Dedifferentiated amniotic fluid mesenchymal stem cell (primary cell): ENCODE measurements at regions not wholly inside any gene's neighbourhood (a gene's known extent, or its start where the extent isn't known, plus 50 kb on each side); places are given as distances from the start of the nearest gene placed in this dataset.
"Not testable (repeated sequence)": the region's sequence is repeated elsewhere in the genome, so short reads cannot be mapped to it uniquely, and the experiment has no call there.

Experiments used
- DNase-seq: peaks from one replicate; pipeline ENCODE4 v3.0.0-alpha.2; 2016; ENCODE audit errors: extremely low spot score

DNA sequence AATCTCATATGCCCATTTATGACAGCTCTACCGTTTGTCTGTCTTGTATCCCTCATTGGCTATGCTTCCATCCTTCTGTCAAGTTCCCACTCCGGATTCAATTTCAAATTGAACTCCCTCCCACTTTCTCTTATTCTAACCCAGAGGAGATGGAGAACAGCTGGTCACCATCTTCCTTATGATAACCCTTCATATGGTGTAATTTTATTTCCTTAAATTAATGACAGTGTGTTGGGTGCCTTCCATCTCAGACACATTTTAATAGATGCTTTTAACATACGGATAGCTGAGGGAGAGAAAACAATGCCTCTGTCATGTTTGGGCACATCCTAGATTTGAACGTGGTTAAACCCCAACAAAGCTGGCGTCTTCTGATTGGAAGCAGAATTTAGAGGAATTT lies 103.0 kb upstream of the PLXNA2 start:
- DNase-seq = no peak

DNA sequence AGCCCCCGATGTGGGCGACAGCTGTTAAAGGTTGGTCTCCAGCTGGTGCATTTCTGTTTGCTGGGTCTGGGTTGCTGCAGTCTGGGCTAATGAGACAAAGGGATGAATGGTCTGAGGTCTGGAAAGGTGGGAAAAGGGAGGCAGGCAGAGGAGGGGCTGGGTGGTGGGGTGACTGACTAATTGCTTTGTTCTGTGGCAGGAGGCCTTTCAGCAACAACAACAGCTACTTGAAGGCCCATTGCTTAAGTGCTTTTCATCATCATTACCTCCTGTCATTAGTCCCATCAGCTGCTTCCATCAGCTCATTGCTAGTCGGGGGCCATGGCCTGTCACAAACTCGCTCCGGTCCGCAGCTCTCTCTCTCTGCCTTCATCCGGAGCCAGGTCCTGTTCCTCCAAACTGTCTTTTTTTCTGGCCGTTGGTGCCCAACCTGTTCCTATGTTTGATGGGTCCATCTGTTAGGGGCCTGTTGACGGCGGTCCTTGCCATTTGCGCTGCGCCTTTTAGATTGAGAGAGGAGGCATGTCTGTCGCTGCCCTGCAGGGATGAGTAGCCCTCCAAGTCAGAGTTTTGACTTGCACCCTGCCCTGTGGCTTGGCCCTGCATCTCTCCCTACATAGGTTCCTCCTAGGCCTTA lies 105.6 kb upstream of the PLXNA2 start:
- no peak for DNase-seq

GRCh38 chr1:208350815-208351214 lies 106.6 kb upstream of the PLXNA2 start:
- no peak for DNase-seq

- no peak for DNase-seq
Observed at GRCh38 chr1:208351838-208352237, 107.7 kb upstream of the PLXNA2 start.

- DNase-seq = not testable (repeated sequence)
Observed at GRCh38 chr1:208353797-208354196, 109.6 kb upstream of the PLXNA2 start.

DNA sequence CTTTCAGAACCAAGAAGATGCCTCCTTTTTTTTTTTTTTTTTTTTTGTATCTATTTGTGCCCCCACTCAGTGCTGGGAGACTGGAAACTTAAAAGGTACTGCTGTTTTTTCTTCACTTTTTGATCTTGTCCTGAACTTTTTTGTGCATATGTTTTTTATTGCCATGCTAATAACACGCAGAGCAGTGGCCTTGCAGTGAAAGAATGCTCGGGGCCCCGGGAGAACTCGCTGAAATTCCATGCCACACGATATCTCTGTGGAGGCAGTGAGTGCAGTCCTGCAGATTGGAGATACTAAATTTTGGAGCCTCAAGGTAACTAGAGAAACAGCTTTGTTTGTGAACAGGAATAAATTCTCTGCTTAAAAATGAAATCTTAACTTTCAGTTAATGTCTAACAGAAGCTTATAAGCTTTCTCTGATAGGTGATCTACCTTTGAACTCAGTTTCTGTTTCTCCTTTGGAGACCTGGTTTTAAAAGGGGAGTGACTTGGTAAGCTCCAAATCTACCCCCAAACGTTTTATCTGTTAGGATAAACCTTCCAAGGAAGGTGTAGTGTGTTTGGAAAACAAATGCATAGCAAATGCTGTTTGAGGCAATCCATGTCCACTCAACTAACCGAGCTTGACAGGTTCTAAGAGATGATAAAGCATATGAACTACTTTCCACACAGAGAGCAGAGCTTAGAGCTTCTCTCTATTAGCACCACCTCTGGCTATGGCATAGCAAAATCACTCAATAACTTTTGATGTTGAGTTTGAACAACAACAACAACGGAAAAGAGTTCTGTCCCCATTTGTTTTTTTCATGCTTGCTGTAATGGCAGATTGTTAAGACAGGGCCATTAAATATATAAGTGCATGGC lies 113.7 kb upstream of the PLXNA2 start:
- no peak for DNase-seq

DNA sequence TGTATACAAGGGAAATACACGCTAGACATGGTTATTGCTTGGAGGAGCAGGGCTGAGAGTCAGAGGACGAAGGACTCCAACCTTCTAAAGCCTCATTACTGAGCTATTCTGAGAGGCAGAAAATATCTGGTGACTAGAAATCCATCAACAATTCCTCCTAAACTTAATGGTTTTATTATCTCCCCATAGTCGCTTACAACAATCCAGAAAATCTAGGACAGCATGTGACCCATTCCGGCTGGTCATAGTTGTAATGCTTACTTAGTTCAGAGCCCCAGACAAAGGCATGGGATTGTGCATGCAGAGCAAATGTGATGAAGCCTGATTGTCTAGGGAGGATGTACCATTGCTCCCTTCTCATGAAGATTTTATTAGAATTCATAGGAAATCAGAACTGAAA lies 114.5 kb upstream of the PLXNA2 start:
- no peak for DNase-seq

DNA sequence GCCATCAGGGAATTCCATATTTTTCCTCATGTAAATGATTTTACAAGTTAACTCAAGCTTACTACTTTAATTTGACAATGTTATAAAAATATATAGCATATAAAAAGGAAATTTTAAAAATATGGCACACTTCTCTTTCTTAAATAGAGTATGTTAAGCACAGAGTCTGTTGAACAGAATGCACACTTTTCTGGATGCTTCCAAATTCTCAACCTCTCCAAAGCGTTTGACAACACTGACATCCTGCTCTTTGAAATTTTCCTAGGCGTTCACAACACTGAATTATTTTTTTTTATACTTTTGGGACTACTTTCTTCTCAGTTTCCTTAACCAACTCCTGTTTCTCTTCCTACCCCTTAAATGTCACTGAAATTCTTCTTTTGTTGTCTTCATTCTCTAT lies 117.8 kb upstream of the PLXNA2 start:
- no peak for DNase-seq

DNA sequence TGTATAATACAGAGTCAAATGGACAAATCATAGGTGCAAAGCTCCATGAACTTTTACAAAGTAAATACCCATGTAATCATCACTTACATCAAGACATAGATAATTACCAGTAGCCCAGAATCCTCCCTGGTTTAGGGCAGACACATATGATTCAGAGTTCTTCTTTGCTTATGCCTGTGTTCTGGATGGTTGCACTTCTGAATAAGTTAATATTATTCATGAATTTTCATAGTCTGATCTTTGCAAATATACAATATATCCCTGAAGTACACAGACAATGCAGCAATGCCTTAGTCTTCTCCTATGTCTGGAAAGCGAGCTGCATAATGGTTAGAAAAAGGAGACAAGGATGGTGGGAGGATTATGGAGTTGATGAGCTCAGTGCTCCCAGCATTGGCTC lies 122.4 kb upstream of the PLXNA2 start:
- no peak for DNase-seq

GRCh38 chr1:208369045-208369444 lies 124.9 kb upstream of the PLXNA2 start:
- no peak for DNase-seq

- no peak for DNase-seq
Observed at GRCh38 chr1:208369658-208370057, 125.5 kb upstream of the PLXNA2 start.

DNA sequence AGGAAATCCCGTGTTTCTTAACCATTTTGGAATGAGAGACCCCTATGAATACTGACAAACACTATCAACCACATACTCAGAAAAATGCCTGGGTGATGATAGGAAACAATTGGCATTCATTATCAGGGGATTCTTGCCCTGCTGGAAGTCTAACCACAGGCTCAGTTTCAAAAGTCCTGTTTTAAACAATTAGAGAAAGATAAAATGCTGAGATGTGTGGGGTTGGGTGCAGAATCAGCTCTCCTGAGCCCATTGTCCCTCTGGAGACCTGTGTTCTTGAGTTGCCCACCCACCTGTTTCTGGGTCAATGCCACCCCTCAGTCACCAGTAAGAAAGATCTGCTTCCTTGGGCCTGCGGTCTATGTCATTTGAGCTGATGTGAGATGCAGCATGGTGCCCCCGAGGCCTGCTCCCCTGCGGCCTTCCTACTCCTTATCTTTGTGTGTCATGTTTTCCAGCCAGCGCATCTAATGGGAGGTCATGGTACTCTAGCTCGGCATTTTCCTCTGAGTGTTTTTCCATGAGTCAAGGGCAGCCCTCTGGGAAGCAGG lies 130.3 kb upstream of the PLXNA2 start:
- no peak for DNase-seq

DNA sequence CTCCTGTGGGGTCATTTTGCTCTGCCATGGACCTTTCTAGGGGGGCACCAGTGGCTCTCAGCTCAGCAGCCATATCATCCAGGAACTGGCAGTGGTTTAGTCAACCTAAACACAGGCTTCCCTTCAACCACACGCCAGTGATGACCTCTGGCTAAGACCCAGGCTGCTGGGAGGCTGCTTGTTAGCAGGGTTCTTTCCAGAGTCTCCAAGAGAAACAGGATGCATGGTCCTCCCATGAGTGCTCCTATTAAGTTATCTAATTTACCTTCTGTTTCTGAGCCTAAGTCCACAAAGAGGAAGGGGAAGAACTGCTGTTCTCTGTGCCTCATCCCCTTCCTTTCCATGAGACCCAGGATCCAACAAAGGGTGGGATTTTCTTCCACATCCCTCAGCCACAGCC lies 137.3 kb upstream of the PLXNA2 start:
- no peak for DNase-seq

DNA sequence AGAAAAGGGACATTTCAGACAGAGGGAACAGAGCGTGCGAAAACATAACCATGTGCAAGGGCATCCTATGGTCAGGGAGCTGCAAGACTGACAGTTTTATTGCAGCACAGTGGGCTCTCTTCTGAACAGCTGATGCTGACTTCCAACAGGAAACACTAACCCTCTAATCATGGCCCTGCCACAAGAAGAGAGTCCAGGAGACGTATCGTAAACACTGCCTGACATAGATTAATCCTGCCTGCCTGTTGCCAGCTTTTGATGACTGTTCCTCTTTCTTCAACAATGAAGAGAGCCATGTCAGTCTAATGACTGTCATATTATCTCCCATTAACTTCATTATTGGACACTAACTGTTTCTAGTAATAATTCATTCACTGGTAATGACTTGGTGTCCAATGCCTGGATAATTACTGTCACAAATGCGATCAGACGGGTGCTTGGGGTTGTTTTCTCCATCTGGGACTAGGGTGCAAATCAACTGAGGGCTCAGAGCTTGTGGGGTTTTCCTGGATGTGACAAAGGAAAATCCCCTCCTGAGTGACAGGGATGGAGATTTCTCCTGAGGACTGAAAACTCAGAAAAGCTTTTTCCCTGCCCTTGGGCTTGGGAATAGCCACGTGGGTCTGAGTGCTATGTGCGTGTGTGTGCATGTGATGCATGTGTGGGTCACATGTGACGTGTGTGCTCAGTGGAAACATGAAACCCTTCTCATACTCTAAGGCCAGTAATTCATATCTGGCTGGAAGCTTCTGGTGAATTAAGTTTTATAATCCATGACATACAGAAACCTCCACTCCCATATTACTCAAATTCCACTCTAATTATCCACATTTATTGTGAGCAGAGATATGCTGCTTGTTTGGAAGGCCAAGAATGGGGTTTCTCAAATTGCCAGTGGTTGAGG lies 144.0 kb upstream of the PLXNA2 start:
- peak; percentile 35 for DNase-seq

- no peak for DNase-seq
Observed at GRCh38 chr1:208393416-208393815, 149.2 kb upstream of the PLXNA2 start.

DNA sequence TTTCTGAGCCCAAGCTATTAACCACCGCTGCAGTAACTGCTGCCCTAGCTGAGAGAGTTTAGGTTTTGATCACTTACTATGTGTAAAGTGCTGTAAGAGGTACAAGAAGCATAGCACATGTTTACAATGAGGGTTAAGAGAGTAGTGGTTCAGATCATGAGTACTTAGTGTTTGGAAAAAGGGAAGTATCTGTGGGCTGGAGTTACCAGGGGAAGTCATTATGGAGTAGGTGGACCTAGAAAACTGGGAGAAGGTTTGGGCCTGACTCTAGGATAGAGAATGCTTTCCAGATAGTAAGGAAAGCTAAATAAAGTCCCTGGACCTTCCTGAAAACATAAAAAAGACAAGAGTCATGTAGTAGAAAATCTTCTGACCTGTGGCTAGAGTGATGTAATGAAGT lies 149.6 kb upstream of the PLXNA2 start:
- DNase-seq = no peak

DNA sequence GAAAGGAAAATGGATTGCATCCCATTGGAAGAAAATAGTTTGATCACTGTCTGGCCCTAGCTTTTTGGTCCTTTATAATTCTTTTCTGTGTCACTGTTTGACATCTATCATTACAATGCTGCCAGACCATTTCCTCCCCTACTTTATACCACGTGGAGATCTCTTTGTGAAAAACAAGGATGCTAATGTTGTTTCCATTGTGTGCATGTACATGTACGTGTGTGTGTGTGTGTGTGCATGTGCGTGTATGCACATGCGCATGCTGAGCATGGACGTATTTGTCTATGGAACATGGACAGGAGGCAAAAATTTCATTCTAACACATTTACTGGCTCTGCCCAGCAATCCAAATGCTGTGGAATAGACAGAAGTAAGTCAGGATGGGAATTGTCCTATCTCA lies 153.1 kb upstream of the PLXNA2 start:
- DNase-seq = no peak

DNA sequence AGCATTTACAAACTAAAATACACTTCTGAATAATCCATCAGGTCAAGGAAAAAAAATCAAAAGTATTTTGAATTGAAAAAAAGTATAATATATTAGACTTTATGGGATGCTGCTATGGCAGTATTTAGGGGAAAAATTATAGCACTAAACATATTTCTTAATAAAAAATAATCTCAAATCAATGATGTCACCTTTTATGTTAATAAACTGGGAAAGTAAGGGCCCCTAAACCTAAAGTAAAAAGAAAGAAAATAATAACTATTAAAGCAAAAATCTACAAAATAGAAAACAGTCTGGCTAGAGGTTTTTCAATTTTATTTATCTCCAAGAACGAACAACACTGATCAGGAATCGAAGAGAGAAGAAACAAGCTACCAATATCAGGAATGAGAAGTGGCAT lies 160.8 kb upstream of the PLXNA2 start:
- DNase-seq = no peak

DNA sequence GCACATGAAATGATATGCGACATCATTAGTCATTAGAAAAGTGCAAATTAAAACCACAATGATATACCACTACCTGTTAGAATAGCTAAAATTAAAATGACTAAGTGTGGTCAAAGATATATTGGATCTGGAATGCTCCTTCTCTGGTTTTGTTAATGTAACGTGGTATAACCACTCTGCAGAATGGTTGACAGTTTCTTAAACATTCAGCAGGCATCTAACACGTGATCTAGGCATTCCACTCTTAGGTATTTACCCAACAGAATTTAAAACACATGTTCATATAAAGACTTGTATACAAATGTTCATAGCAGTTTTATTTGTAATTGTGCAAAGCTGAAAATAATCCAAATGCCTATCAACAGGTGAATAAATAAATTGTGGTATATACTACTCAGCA lies 165.0 kb upstream of the PLXNA2 start:
- no peak for DNase-seq

DNA sequence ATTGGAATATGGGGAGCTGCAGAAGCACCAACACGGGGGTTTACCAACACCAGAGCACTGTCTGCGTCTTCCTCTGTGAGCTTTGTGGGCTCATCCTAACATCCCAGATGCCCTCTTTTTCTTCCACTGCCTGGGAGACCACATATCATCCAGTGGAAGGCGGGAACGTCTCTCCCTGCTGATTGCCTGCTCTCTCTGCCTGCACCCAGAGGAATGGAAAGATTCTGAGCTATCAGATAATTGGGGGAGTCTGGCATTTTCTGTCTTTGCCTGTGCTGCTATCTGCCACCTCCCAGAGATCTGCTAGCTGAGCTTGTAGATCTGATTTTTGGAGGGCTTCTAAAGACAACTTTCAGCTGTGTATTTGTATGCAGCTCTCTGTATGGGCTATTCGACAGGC lies 166.2 kb upstream of the PLXNA2 start:
- no peak for DNase-seq

DNA sequence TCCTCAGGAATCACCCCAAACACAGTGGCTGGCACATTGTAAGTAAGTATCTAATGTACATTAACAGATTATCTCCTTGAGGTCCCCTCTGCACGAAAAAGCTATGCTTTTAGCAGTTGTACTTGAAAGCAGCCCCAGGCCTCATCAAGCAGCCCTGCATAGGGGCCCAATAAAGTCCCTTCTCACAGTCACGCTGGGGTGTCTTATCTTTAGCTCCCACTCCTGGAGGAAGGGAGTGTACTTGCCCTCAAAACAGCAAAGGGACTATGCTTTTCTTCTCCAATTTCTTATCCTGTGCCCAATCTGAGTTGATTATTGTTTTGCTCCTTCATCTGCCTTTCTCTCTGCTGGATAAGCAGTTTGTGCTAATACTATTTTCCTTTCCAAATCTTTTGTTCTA lies 168.8 kb upstream of the PLXNA2 start:
- no peak for DNase-seq

GRCh38 chr1:208418667-208419066 lies 174.5 kb upstream of the PLXNA2 start:
- DNase-seq = no peak
